ENCODE measurements at regions not wholly inside any gene's neighbourhood (a gene's known extent, or its start where the extent isn't known, plus 50 kb on each side); places are given as distances from the start of the nearest gene placed in this dataset.
"Not testable (repeated sequence)": the region's sequence is repeated elsewhere in the genome, so short reads cannot be mapped to it uniquely, and the experiment has no call there.

DNA sequence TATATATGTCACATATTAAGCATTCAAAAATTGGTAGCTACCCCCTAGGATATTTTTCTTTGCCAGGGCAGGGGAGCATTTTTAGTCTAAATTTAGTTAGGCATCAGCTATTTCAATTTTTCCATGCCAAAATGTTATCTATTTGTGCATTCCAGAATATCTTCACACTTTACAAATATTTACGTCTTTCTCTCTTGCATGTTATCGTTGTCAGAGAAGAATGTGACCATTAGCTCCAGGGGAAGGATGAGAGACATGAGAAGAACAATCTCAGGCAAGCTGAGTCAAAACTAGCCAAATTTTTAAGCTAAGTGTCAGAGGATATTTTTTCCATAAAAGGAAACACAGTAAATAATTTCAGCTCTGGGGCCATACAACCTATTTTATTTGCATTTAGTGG, 885.0 kb upstream of the EPHA5 start:
- no peaks in the 10 kb centered on the region for H4K20me1 ChIP-seq (ENCODE audit: insufficient read depth, low read length)
- H3K79me2 ChIP-seq (ENCODE audit: insufficient read depth, low read depth, low read length): no peaks in the 10 kb centered on the region
- no peak overlapping the region for H3K4me2 ChIP-seq (ENCODE audit: low read length)
- DNase-seq (ENCODE audit: low spot score): no peak
- no peaks in the 10 kb centered on the region for H3K9me2 ChIP-seq (ENCODE audit: insufficient read depth, low read length)
- H2AFZ ChIP-seq (ENCODE audit: low read length): no peak overlapping the region
- no peak for TF ChIP-seq EZH2phosphoT487 (IDR thresholded peaks at IDR 0.05; ENCODE audit: borderline replicate concordance, low read depth, low read length)
- TF ChIP-seq, protein P1, sequence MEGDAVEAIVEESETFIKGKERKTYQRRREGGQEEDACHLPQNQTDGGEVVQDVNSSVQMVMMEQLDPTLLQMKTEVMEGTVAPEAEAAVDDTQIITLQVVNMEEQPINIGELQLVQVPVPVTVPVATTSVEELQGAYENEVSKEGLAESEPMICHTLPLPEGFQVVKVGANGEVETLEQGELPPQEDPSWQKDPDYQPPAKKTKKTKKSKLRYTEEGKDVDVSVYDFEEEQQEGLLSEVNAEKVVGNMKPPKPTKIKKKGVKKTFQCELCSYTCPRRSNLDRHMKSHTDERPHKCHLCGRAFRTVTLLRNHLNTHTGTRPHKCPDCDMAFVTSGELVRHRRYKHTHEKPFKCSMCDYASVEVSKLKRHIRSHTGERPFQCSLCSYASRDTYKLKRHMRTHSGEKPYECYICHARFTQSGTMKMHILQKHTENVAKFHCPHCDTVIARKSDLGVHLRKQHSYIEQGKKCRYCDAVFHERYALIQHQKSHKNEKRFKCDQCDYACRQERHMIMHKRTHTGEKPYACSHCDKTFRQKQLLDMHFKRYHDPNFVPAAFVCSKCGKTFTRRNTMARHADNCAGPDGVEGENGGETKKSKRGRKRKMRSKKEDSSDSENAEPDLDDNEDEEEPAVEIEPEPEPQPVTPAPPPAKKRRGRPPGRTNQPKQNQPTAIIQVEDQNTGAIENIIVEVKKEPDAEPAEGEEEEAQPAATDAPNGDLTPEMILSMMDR (conservative IDR thresholded peaks at IDR 0.05; ENCODE audit: low read length): no peak
- no peaks in the 10 kb centered on the region for H3K9me3 ChIP-seq (ENCODE audit: low read length)
- POLR2A ChIA-PET: interaction anchor here (0.6 to 2.1 kb wide), 2 partner anchors 10 to 1180 kb away, joined by 3 to 8 read pairs; no protein-coding TSS in a partner anchor
- H3K27ac ChIP-seq (ENCODE audit: low read depth, low read length, poor library complexity, severe bottlenecking): no peak overlapping the region
- no peaks in the 10 kb centered on the region for H3K36me3 ChIP-seq (ENCODE audit: insufficient read depth, low read length)
- no TSS peak for BruUV-seq (replicated peaks)
- intact Hi-C loops (cut with micrococcal nuclease; ENCODE audit: unreplicated experiment): no loop called here
- H3K4me3 ChIP-seq (ENCODE audit: low read depth, low read length, poor library complexity, severe bottlenecking): no peak overlapping the region
- no peaks in the 10 kb centered on the region for H3K4me1 ChIP-seq (ENCODE audit: insufficient read depth, low read length, poor library complexity, severe bottlenecking)
- CTCF ChIA-PET (ENCODE audit: unreplicated experiment): no interaction called here

DNA sequence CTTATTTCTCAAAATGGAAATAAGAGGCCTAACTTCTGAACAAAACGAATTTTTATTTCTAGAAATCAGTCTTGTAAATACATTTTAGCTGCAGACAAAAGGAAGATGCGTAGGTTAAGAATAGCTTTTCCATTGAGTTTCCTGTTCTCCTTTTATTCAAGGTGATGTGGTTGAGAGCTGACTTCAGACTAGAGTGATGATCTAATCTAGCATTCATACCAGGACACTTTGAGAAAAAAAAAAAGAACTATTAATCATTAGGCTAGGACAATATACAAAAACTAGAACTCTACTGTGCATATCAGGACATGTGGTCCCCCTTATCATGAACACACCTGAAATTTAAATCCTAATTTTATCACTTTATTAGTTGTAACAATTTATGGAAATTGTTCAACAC, 884.5 kb upstream of the EPHA5 start:
- H3K4me3 ChIP-seq (ENCODE audit: low read depth, low read length, poor library complexity, severe bottlenecking): no peak overlapping the region
- no TSS peak for BruUV-seq (replicated peaks)
- TF ChIP-seq, protein P1 (conservative IDR thresholded peaks at IDR 0.05; ENCODE audit: low read length): no peak
- TF ChIP-seq EZH2phosphoT487 (IDR thresholded peaks at IDR 0.05; ENCODE audit: borderline replicate concordance, low read depth, low read length): no peak
- ChIA-PET CTCF (ENCODE audit: unreplicated experiment) (no interaction called here), POLR2A (interaction anchor here (0.6 to 2.1 kb wide), 2 partner anchors 10 to 1180 kb away, joined by 3 to 8 read pairs; no protein-coding TSS in a partner anchor)
- DNase-seq (ENCODE audit: low spot score): no peak
- H4K20me1 ChIP-seq (ENCODE audit: insufficient read depth, low read length): no peaks in the 10 kb centered on the region
- H3K4me2 ChIP-seq (ENCODE audit: low read length): no peak overlapping the region
- no peaks in the 10 kb centered on the region for H3K4me1 ChIP-seq (ENCODE audit: insufficient read depth, low read length, poor library complexity, severe bottlenecking)
- no peaks in the 10 kb centered on the region for H3K9me2 ChIP-seq (ENCODE audit: insufficient read depth, low read length)
- no peaks in the 10 kb centered on the region for H3K9me3 ChIP-seq (ENCODE audit: low read length)
- H3K27ac ChIP-seq (ENCODE audit: low read depth, low read length, poor library complexity, severe bottlenecking): no peak overlapping the region
- no peaks in the 10 kb centered on the region for H3K36me3 ChIP-seq (ENCODE audit: insufficient read depth, low read length)
- intact Hi-C loops (cut with micrococcal nuclease; ENCODE audit: unreplicated experiment): no loop called here
- H3K79me2 ChIP-seq (ENCODE audit: insufficient read depth, low read depth, low read length): no peaks in the 10 kb centered on the region
- no peak overlapping the region for H2AFZ ChIP-seq (ENCODE audit: low read length)

DNA sequence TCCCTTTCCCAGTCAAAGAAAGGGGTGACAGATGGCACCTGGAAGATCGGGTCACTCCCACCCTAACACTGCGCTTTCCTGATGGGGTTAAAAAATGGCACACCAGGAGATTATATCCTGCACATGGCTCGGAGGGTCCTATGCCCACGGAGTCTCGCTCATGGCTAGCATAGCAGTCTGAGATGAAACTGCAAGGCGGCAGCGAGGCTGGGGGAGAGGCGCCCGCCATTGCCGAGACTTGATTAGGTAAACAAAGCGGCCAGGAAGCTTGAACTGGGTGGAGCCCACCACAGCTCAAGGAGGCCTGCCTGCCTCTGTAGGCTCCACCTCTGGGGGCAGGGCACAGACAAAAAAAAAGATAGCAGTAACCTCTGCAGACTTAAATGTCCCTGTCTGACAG, 875.0 kb upstream of the EPHA5 start:
- POLR2A ChIA-PET: interaction anchor here (0.6 kb wide), 1 partner anchor 1023 kb away, joined by 4 read pairs; no protein-coding TSS in a partner anchor
- H2AFZ ChIP-seq (ENCODE audit: low read length); DNase-seq (ENCODE audit: low spot score); intact Hi-C loops (cut with micrococcal nuclease; ENCODE audit: unreplicated experiment); CTCF ChIA-PET (ENCODE audit: unreplicated experiment); H3K27ac ChIP-seq (ENCODE audit: low read depth, low read length, poor library complexity, severe bottlenecking); H3K36me3 ChIP-seq (ENCODE audit: insufficient read depth, low read length); H3K4me3 ChIP-seq (ENCODE audit: low read depth, low read length, poor library complexity, severe bottlenecking); H3K4me2 ChIP-seq (ENCODE audit: low read length); H3K79me2 ChIP-seq (ENCODE audit: insufficient read depth, low read depth, low read length); BruUV-seq (replicated peaks); H4K20me1 ChIP-seq (ENCODE audit: insufficient read depth, low read length); H3K9me3 ChIP-seq (ENCODE audit: low read length); H3K9me2 ChIP-seq (ENCODE audit: insufficient read depth, low read length); H3K4me1 ChIP-seq (ENCODE audit: insufficient read depth, low read length, poor library complexity, severe bottlenecking): not testable (repeated sequence)

All from OCI-LY7 (cell line).